HepG2 (cell line): ENCODE measurements at regions not wholly inside any gene's neighbourhood (a gene's known extent, or its start where the extent isn't known, plus 50 kb on each side); places are given as distances from the start of the nearest gene placed in this dataset.

ENCODE experiments used
- ATAC-seq: fragments of 200-7000 bp; cut with Tn5 transposase; 3 replicates; pipeline ENCODE4 v1.9.1; 2020; ENCODE audit warnings: mild to moderate bottlenecking, moderate library complexity
- BruUV-seq: library from RNA; stranded (reverse); fragments of 400-500 nt; replicated peaks from 2 replicates; lab custom pipeline; 2021; lab: Mats Ljungman, UMichigan
- CTCF ChIA-PET: fragments of 300-600 bp; formaldehyde crosslinking; extraction: SDS; loops from one replicate; lab custom pipeline; 2021; ENCODE audit warnings: low total read pairs, inconsistent platforms, low intra/inter-chr PET ratio; lab: Yijun Ruan, JAX
- POLR2A ChIA-PET: fragments of 350-600 bp; sonication (Branson Sonifier 250); formaldehyde crosslinking; loops from one replicate; lab custom pipeline; 2020; ENCODE audit warnings: antibody characterized with exemption, inconsistent platforms; lab: Yijun Ruan, JAX
- DNase-seq: peaks from one replicate; pipeline ENCODE4 v3.0.0-alpha.2; 2015; ENCODE audit warnings: low spot score
- FAIRE-seq: peaks from 3 replicates; lab custom pipeline; 2011; peaks lifted over from hg19 to GRCh38; lab: Jason Lieb, UNC
- H2AFZ ChIP-seq: one replicate; pipeline ENCODE4 v1.6.1; 2011; ENCODE audit warnings: low read length, inconsistent platforms
- H3K27ac ChIP-seq: fragments of 300-600 bp; 3 replicates; pipeline ENCODE4 v1.8.0; 2011; ENCODE audit warnings: mixed run types, mild to moderate bottlenecking, mixed read lengths, low read length, inconsistent platforms; ENCODE audit not compliant: insufficient read depth; ENCODE audit errors: extremely low read length
- H3K27me3 ChIP-seq, 2 experiments: fragments of 200-600 bp in 1 of 2; 2 replicates in 1 of 2; 3 replicates in 1 of 2; pipeline versions ENCODE4 v1.6.0 to v1.8.0; 2011; ENCODE audit warnings: low read length in 2 of 2, mild to moderate bottlenecking in 2 of 2, moderate library complexity in 2 of 2, inconsistent platforms in 1 of 2; ENCODE audit not compliant: insufficient read depth in 2 of 2, control insufficient read depth in 1 of 2
- H3K36me3 ChIP-seq, 2 experiments: fragments of 200-600 bp in 1 of 2; replicated peaks in 1 of 2; 2 replicates in 1 of 2; 3 replicates in 1 of 2; pipeline versions ENCODE4 v1.5.1 to v1.8.0; 2011; ENCODE audit warnings: low read length in 2 of 2, inconsistent platforms in 1 of 2; ENCODE audit not compliant: insufficient read depth in 2 of 2, control insufficient read depth in 1 of 2
- H3K4me1 ChIP-seq: 2 replicates; pipeline ENCODE4 v1.5.1; 2012; ENCODE audit warnings: low read length, inconsistent platforms; ENCODE audit not compliant: insufficient read depth
- H3K4me2 ChIP-seq: 2 replicates; pipeline ENCODE4 v1.6.0; 2011; ENCODE audit warnings: low read depth, low read length, inconsistent platforms
- H3K4me3 ChIP-seq, 3 experiments: fragments of 200-600 bp in 1 of 3; sonication (generic), shearing (Covaris generic) in 1 of 3; replicated peaks in 1 of 3; 2 replicates each; pipeline ENCODE4 v1.5.1; 2011 to 2016; ENCODE audit warnings: low read length in 3 of 3, inconsistent platforms in 2 of 3, low read depth in 2 of 3, mild to moderate bottlenecking in 2 of 3, control low read depth in 1 of 3, mixed read lengths in 1 of 3; ENCODE audit not compliant: insufficient read depth in 1 of 3
- H3K79me2 ChIP-seq: one replicate; pipeline ENCODE4 v1.6.1; 2011; ENCODE audit warnings: low read length, inconsistent platforms; ENCODE audit not compliant: insufficient read depth
- H3K9ac ChIP-seq: 2 replicates; pipeline ENCODE4 v1.6.0; 2011; ENCODE audit warnings: mild to moderate bottlenecking, low read depth, low read length, inconsistent platforms; ENCODE audit not compliant: insufficient read depth
- H3K9me3 ChIP-seq: 2 replicates; pipeline ENCODE4 v1.5.1; 2012; ENCODE audit warnings: mild to moderate bottlenecking, low read length
- H4K20me1 ChIP-seq: 2 replicates; pipeline ENCODE4 v1.6.0; 2011; ENCODE audit warnings: inconsistent platforms, mild to moderate bottlenecking, low read length, moderate library complexity; ENCODE audit not compliant: insufficient read depth
- CSRNP2 ChIP-seq: sonication (generic); formaldehyde crosslinking; conservative IDR thresholded peaks from 2 replicates; pipeline ENCODE4 v1.8.0; 2022; ENCODE audit warnings: low read depth, missing genetic modification reagents
- E2F1 ChIP-seq: sonication (generic); formaldehyde crosslinking; IDR thresholded peaks from 2 replicates; pipeline ENCODE4 v1.5.0; 2020; ENCODE audit warnings: missing genetic modification reagents
- FOSL2 ChIP-seq: sonication (generic); formaldehyde crosslinking; IDR thresholded peaks from 2 replicates; pipeline ENCODE4 v1.4.0; 2020; ENCODE audit warnings: missing genetic modification reagents
- MXI1 ChIP-seq: IDR thresholded peaks from 3 replicates; pipeline ENCODE4 v1.6.1; 2012; ENCODE audit warnings: low read depth, low read length, inconsistent platforms, borderline replicate concordance
- NAIF1 ChIP-seq: sonication (generic); formaldehyde crosslinking; IDR thresholded peaks from 2 replicates; pipeline ENCODE4 v1.5.0; 2020; ENCODE audit warnings: mild to moderate bottlenecking, missing genetic modification reagents, borderline replicate concordance
- PHF5A ChIP-seq: IDR thresholded peaks from one replicate; pipeline ENCODE4 v1.6.1; 2018; ENCODE audit warnings: low read depth, missing genetic modification reagents; ENCODE audit not compliant: unreplicated experiment
- SIN3A ChIP-seq: IDR thresholded peaks from 2 replicates; pipeline ENCODE4 v1.6.1; 2011; ENCODE audit warnings: low read depth, mild to moderate bottlenecking, control low read depth, low read length, borderline replicate concordance
- STAG1 ChIP-seq: sonication (generic); formaldehyde crosslinking; IDR thresholded peaks from 2 replicates; pipeline ENCODE4 v1.4.0; 2020; ENCODE audit warnings: missing genetic modification reagents
- TAF1 ChIP-seq: sonication (generic); formaldehyde crosslinking; IDR thresholded peaks from 2 replicates; pipeline ENCODE4 v1.4.0; 2020; ENCODE audit warnings: missing genetic modification reagents
- ZFP36 ChIP-seq: fragments of 150-350 bp; IDR thresholded peaks from 2 replicates; pipeline ENCODE4 v1.6.1; 2018; ENCODE audit warnings: borderline replicate concordance, low read length, low read depth; ENCODE audit not compliant: partially characterized antibody
- ZMAT5 ChIP-seq: sonication (generic); formaldehyde crosslinking; IDR thresholded peaks from 2 replicates; pipeline ENCODE4 v1.5.0; 2020; ENCODE audit warnings: mild to moderate bottlenecking, low read depth, missing genetic modification reagents, borderline replicate concordance
- ZMYM3 ChIP-seq: sonication (generic); formaldehyde crosslinking; IDR thresholded peaks from 2 replicates; pipeline ENCODE4 v1.5.1; 2020; ENCODE audit warnings: mild to moderate bottlenecking, missing genetic modification reagents
- ZNF563 ChIP-seq: sonication (generic); formaldehyde crosslinking; IDR thresholded peaks from 2 replicates; pipeline ENCODE4 v1.8.0; 2022; ENCODE audit warnings: mild to moderate bottlenecking, moderate library complexity, missing genetic modification reagents
- ZNF670 ChIP-seq: sonication (generic); formaldehyde crosslinking; IDR thresholded peaks from 2 replicates; pipeline ENCODE4 v1.8.0; 2022; ENCODE audit warnings: mild to moderate bottlenecking, missing genetic modification reagents, borderline replicate concordance
- WGBS: methylation state at CpG from one replicate; pipeline ENCODE4 v1.1.6; 2017; ENCODE audit warnings: low lambda C conversion rate; 5-methylcytosine and 5-hydroxymethylcytosine counted together
- in situ Hi-C: cut with HindIII; loops from 2 replicates; pipeline ENCODE4 v1.10.0; 2017; ENCODE audit warnings: low pct_unique_long_range_greater_than_20kb; ENCODE audit not compliant: extremely low pct_ligation_motif_present
- intact Hi-C: fragments of 100-400 bp; cut with micrococcal nuclease; formaldehyde crosslinking; loops from one replicate; pipeline ENCODE4 v1.10.0; 2022; ENCODE audit not compliant: unreplicated experiment
- TF ChIP-seq, protein P1 (sequence below): sonication (generic); formaldehyde crosslinking; IDR thresholded peaks from 2 replicates; pipeline ENCODE4 v1.9.0; 2021; ENCODE audit warnings: mild to moderate bottlenecking, missing genetic modification reagents
- TF ChIP-seq, protein P2 (sequence below): sonication (generic); formaldehyde crosslinking; IDR thresholded peaks from 2 replicates; pipeline ENCODE4 v1.8.1; 2023; ENCODE audit warnings: mild to moderate bottlenecking, missing genetic modification reagents, borderline replicate concordance

DNA sequence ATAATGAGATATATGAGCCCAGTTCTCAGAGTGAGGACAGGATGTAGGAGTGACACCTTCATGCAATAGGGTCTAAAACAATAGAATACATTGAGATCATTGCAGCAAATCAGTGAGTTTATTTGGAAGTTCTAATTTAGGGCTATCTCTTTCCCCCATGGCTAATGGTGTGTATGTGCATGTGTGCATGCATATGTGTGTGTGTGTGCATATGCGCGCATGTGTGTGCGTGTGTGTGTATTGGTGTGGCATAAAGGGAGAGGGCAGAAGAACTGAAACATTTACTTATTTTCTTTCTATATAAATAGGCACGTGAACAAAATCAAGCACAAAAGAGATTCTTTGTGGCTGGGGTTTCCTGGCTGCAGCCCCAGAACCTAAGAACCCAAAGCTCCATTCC is 115.7 kb upstream of the VEPH1 start:
- Histone ChIP-seq H2AFZ (no peak overlapping the region), H3K4me2 (no peak overlapping the region), H4K20me1 (no peaks in the 10 kb centered on the region), H3K27ac (no peak overlapping the region), H3K27me3 (no peaks in the 10 kb centered on the region; a peak in 2 of 5 replicates), H3K4me3 (no peak overlapping the region), H3K9ac (no peak overlapping the region), H3K4me1 (no peaks in the 10 kb centered on the region), H3K36me3 (no peaks in the 10 kb centered on the region), H3K79me2 (no peaks in the 10 kb centered on the region), H3K9me3 (no peaks in the 10 kb centered on the region)
- BruUV-seq = no TSS peak
- FAIRE-seq = no peak
- DNase-seq = no peak
- ChIA-PET POLR2A (no interaction called here), CTCF (interaction anchor here (1.9 kb wide), 1 partner anchor 816 kb away, joined by 12 read pairs; no protein-coding TSS in a partner anchor)
- WGBS = 73% methylated on average over 4 of the region's 4 CpGs
- intact Hi-C loops (loop anchor here (1.0 to 10.0 kb wide), 4 partner anchors 476 to 1026 kb away; partner anchors contain the start of gene GFM1), in situ Hi-C loops (loop anchor here (10.0 to 25.0 kb wide), 2 partner anchors 816 to 918 kb away; no protein-coding TSS in a partner anchor)
- ATAC-seq = no peak
- TF ChIP-seq E2F1 (CRISPR knock-in tag) = no peak
- TF ChIP-seq MXI1 = no peak
- TF ChIP-seq ZMYM3 (CRISPR knock-in tag) = no peak
- TF ChIP-seq SIN3A = no peak
- TF ChIP-seq ZMAT5 (CRISPR knock-in tag) = no peak
- no peak for TF ChIP-seq CSRNP2 (CRISPR knock-in tag)
- TF ChIP-seq, protein P1, sequence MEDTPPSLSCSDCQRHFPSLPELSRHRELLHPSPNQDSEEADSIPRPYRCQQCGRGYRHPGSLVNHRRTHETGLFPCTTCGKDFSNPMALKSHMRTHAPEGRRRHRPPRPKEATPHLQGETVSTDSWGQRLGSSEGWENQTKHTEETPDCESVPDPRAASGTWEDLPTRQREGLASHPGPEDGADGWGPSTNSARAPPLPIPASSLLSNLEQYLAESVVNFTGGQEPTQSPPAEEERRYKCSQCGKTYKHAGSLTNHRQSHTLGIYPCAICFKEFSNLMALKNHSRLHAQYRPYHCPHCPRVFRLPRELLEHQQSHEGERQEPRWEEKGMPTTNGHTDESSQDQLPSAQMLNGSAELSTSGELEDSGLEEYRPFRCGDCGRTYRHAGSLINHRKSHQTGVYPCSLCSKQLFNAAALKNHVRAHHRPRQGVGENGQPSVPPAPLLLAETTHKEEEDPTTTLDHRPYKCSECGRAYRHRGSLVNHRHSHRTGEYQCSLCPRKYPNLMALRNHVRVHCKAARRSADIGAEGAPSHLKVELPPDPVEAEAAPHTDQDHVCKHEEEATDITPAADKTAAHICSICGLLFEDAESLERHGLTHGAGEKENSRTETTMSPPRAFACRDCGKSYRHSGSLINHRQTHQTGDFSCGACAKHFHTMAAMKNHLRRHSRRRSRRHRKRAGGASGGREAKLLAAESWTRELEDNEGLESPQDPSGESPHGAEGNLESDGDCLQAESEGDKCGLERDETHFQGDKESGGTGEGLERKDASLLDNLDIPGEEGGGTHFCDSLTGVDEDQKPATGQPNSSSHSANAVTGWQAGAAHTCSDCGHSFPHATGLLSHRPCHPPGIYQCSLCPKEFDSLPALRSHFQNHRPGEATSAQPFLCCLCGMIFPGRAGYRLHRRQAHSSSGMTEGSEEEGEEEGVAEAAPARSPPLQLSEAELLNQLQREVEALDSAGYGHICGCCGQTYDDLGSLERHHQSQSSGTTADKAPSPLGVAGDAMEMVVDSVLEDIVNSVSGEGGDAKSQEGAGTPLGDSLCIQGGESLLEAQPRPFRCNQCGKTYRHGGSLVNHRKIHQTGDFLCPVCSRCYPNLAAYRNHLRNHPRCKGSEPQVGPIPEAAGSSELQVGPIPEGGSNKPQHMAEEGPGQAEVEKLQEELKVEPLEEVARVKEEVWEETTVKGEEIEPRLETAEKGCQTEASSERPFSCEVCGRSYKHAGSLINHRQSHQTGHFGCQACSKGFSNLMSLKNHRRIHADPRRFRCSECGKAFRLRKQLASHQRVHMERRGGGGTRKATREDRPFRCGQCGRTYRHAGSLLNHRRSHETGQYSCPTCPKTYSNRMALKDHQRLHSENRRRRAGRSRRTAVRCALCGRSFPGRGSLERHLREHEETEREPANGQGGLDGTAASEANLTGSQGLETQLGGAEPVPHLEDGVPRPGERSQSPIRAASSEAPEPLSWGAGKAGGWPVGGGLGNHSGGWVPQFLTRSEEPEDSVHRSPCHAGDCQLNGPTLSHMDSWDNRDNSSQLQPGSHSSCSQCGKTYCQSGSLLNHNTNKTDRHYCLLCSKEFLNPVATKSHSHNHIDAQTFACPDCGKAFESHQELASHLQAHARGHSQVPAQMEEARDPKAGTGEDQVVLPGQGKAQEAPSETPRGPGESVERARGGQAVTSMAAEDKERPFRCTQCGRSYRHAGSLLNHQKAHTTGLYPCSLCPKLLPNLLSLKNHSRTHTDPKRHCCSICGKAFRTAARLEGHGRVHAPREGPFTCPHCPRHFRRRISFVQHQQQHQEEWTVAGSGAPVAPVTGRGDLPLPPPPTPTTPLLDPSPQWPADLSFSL (CRISPR knock-in tag) = no peak
- TF ChIP-seq ZNF563 (CRISPR knock-in tag) = no peak
- no peak for TF ChIP-seq STAG1 (CRISPR knock-in tag)
- TF ChIP-seq NAIF1 (CRISPR knock-in tag) = no peak
- no peak for TF ChIP-seq FOSL2 (CRISPR knock-in tag)
- TF ChIP-seq TAF1 (CRISPR knock-in tag) = no peak
- TF ChIP-seq PHF5A (CRISPR knock-in tag) = no peak
- TF ChIP-seq, protein P2, sequence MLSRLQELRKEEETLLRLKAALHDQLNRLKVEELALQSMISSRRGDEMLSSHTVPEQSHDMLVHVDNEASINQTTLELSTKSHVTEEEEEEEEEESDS = no peak
- TF ChIP-seq ZNF670 = no peak
- no peak for TF ChIP-seq ZFP36
